Left lung (tissue), 4 donors: ENCODE measurements at regions not wholly inside any gene's neighbourhood (a gene's known extent, or its start where the extent isn't known, plus 50 kb on each side); places are given as distances from the start of the nearest gene placed in this dataset.

Experiments used
- ATAC-seq: fragments of 200-7000 bp; cut with Tn5 transposase; one replicate; pipeline ENCODE4 v1.9.1; 2020; ENCODE audit warnings: moderate library complexity
- DNase-seq, 4 donors: peaks; one replicate each; pipeline ENCODE4 v3.0.0-alpha.2; 2013 to 2020
- H3K27ac ChIP-seq, 2 donors: fragments of 200-600 bp; sonication (generic) in 1 of 2; one replicate each; pipeline versions ENCODE4 v1.5.0 to v1.8.0; 2020 to 2021
- H3K27me3 ChIP-seq, 2 donors: fragments of 200-600 bp; sonication (generic) in 1 of 2; one replicate each; pipeline versions ENCODE4 v1.5.0 to v1.8.0; 2020 to 2021
- H3K36me3 ChIP-seq, 2 donors: fragments of 200-600 bp; sonication (generic) in 1 of 2; one replicate each; pipeline versions ENCODE4 v1.5.0 to v1.8.0; 2020 to 2021
- H3K4me1 ChIP-seq, 2 donors: fragments of 200-600 bp; one replicate each; pipeline ENCODE4 v1.8.0; 2021
- H3K4me3 ChIP-seq, 2 donors: fragments of 200-600 bp; sonication (generic) in 1 of 2; one replicate each; pipeline versions ENCODE4 v1.5.0 to v1.8.0; 2020 to 2021; ENCODE audit warnings: mild to moderate bottlenecking in 1 of 2
- H3K9me3 ChIP-seq, 2 donors: fragments of 200-600 bp; sonication (generic) in 1 of 2; one replicate each; pipeline versions ENCODE4 v1.5.0 to v1.8.0; 2020 to 2021
- intact Hi-C, 2 donors: fragments of 100-400 bp; cut with DNase I; formaldehyde crosslinking; loops; one replicate each; pipeline versions ENCODE4 v1.11.2 to v1.14.2; 2022
- TF ChIP-seq, protein P1 (sequence below), 2 donors: fragments of 200-600 bp; sonication (generic) in 1 of 2; IDR thresholded peaks; one replicate each; pipeline versions ENCODE4 v1.5.0 to v1.8.0; 2021; ENCODE audit warnings: antibody characterized with exemption in 2 of 2
- donor health status: DM: no; HTN: yes; CAD: no.
- donor health status: DM: no; HTN: no; CAD: no.

DNA sequence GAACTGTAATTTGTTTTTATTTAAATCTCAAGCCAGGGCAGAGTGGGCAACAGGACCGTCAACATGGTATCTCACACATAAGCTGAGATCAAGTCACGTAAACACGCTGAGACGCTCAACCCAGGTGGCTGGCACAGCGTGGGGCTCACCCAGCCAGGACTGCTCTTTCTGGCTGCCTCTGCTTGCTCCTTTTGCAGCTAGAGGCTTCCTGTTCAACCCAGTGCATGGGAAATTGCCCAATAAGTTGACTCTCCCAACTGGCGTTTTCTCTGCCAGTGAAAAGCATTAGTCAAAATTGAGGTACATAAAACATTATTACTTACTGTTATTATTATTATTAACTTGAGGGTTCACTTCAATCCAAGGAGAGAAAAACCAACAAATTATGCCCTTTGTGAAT lies 398.1 kb downstream of the NR2F2 start:
- intact Hi-C loops: no loop called here
- no peak for ATAC-seq

DNA sequence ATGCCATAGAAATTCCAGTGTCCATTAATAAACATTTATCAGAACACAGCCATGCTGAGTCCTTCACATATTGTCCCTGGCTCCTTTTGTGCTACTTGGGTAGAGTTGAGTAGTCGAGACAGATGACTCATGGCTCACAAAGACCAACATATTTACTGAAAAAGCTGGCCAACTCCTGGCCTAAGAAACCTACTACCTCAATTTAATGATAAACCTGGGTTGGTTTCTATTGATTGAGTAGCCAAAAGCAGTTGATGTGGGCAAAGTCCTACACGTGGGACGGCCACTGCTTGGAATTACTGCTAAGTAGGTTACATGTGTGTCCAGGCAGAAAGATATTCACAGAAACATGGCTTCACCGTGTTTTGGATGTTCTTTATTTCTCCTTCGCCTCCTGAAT lies 402.2 kb downstream of the NR2F2 start:
- H3K27ac ChIP-seq: no peak overlapping the region
- no peaks in the 10 kb centered on the region for H3K36me3 ChIP-seq
- TF ChIP-seq, protein P1, sequence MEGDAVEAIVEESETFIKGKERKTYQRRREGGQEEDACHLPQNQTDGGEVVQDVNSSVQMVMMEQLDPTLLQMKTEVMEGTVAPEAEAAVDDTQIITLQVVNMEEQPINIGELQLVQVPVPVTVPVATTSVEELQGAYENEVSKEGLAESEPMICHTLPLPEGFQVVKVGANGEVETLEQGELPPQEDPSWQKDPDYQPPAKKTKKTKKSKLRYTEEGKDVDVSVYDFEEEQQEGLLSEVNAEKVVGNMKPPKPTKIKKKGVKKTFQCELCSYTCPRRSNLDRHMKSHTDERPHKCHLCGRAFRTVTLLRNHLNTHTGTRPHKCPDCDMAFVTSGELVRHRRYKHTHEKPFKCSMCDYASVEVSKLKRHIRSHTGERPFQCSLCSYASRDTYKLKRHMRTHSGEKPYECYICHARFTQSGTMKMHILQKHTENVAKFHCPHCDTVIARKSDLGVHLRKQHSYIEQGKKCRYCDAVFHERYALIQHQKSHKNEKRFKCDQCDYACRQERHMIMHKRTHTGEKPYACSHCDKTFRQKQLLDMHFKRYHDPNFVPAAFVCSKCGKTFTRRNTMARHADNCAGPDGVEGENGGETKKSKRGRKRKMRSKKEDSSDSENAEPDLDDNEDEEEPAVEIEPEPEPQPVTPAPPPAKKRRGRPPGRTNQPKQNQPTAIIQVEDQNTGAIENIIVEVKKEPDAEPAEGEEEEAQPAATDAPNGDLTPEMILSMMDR (IDR thresholded peaks at IDR 0.05): no peak
- DNase-seq (no peak), ATAC-seq (no peak)
- H3K9me3 ChIP-seq: no peaks in the 10 kb centered on the region
- no peaks in the 10 kb centered on the region for H3K27me3 ChIP-seq
- H3K4me3 ChIP-seq: no peak overlapping the region
- H3K4me1 ChIP-seq: no peaks in the 10 kb centered on the region
- intact Hi-C loops: no loop called here

More for the DNA sequence above, 398.1 kb downstream of the NR2F2 start:
- Histone ChIP-seq H3K4me3 (no peak overlapping the region), H3K9me3 (no peaks in the 10 kb centered on the region), H3K27ac (no peak overlapping the region), H3K4me1 (no peaks in the 10 kb centered on the region), H3K36me3 (no peaks in the 10 kb centered on the region), H3K27me3 (peaks cover 0 to 5% of the 10 kb centered on the region in 2 donors)
- DNase-seq: no peak
- TF ChIP-seq, protein P1 (IDR thresholded peaks at IDR 0.05): no peak

DNA sequence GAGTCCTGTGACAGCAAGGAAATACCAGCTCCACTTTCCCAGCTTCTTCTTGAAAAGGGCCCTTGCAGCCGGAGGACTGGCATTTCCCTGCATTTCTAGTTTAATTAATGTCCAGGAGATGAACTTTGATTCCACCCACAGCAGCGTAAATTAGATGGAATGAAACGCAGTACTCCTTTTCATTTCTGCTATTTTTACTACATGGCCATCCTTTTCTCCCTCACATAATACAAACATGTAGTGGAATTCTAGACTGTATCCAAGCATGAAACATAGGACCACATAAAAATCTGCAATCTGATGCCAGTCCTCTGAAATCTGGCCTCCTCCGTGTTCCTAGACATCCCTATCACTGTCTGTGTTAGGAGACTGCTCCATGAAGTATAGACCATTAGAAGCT lies 403.2 kb downstream of the NR2F2 start:
- intact Hi-C loops: no loop called here
- TF ChIP-seq, protein P1 (IDR thresholded peaks at IDR 0.05): no peak
- Histone ChIP-seq H3K4me3 (no peak overlapping the region), H3K4me1 (no peaks in the 10 kb centered on the region), H3K36me3 (no peaks in the 10 kb centered on the region), H3K9me3 (no peaks in the 10 kb centered on the region), H3K27ac (no peak overlapping the region), H3K27me3 (no peaks in the 10 kb centered on the region)
- no peak for DNase-seq
- ATAC-seq: no peak

DNA sequence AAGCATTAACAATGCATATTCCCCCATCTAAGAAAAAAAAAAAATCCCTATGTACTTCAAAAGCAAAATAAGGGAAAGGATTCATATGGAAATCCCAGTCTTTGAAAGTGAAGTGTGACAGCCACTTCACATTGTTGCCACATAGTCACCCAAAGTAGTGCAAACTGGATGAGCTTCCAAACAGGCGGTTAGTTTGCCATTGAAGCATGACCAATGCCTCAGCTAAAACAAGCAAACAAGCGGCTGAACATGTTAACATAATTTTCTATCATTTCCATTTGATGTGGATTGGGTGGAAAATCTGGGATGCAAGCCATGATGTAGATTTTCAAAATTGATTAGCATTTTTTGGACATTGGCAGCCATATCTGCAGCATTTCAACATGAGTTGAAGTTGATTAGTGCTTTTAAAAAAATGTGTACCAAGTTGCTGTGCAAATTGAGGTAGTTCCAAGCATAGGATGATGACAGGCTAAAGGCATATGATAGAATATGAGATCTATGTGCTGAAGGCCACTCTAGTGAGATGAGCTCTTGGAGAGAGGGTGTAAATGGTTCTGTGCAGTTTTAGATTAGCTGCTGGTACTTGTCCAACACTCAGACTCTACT lies 405.2 kb downstream of the NR2F2 start:
- Histone ChIP-seq H3K27ac (no peak overlapping the region), H3K4me1 (no peaks in the 10 kb centered on the region), H3K36me3 (no peaks in the 10 kb centered on the region), H3K9me3 (no peaks in the 10 kb centered on the region), H3K27me3 (no peaks in the 10 kb centered on the region), H3K4me3 (no peak overlapping the region)
- intact Hi-C loops: no loop called here
- no peak for ATAC-seq
- TF ChIP-seq, protein P1 (IDR thresholded peaks at IDR 0.05): no peak
- no peak for DNase-seq

DNA sequence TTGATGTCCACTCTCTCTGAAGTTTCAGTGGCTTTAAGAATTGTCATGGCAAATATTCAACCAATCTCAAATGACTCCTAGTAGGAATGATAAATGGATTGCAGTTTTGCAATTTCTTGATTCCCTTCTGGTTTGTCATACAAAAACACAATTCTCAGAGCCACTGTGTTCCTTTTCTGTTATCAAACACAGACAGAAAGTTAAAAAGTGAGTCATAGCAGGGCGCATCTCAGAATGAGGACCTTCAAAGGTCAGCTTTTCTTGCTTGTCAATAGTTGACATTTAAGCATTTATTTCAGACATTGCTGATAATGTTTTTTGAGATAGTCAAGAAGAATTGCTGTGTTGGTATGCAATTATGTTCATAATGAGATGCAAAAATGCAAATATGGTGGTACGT lies 405.9 kb downstream of the NR2F2 start:
- intact Hi-C loops: no loop called here
- H3K27me3 ChIP-seq: no peaks in the 10 kb centered on the region
- TF ChIP-seq, protein P1 (IDR thresholded peaks at IDR 0.05): no peak
- DNase-seq (no peak), ATAC-seq (no peak)
- H3K4me1 ChIP-seq: no peaks in the 10 kb centered on the region
- no peaks in the 10 kb centered on the region for H3K36me3 ChIP-seq
- H3K9me3 ChIP-seq: no peaks in the 10 kb centered on the region
- no peak overlapping the region for H3K27ac ChIP-seq
- H3K4me3 ChIP-seq: no peak overlapping the region
